ENCODE measurements at regions not wholly inside any gene's neighbourhood (a gene's known extent, or its start where the extent isn't known, plus 50 kb on each side); places are given as distances from the start of the nearest gene placed in this dataset.

GRCh38 chr14:86168371-86168770, 638.4 kb downstream of the FLRT2 start:
- no peak for DNase-seq (ENCODE audit: extremely low read depth, insufficient read length)
- no peaks in the 10 kb centered on the region for H3K27me3 ChIP-seq (replicated peaks; ENCODE audit: control insufficient read depth, insufficient read depth, low read length)
- H3K36me3 ChIP-seq (ENCODE audit: control insufficient read depth, insufficient read depth, low read length): no peaks in the 10 kb centered on the region
- H3K4me3 ChIP-seq (replicated peaks; ENCODE audit: low read depth, low read length): no peak overlapping the region
- TF ChIP-seq, protein P1, sequence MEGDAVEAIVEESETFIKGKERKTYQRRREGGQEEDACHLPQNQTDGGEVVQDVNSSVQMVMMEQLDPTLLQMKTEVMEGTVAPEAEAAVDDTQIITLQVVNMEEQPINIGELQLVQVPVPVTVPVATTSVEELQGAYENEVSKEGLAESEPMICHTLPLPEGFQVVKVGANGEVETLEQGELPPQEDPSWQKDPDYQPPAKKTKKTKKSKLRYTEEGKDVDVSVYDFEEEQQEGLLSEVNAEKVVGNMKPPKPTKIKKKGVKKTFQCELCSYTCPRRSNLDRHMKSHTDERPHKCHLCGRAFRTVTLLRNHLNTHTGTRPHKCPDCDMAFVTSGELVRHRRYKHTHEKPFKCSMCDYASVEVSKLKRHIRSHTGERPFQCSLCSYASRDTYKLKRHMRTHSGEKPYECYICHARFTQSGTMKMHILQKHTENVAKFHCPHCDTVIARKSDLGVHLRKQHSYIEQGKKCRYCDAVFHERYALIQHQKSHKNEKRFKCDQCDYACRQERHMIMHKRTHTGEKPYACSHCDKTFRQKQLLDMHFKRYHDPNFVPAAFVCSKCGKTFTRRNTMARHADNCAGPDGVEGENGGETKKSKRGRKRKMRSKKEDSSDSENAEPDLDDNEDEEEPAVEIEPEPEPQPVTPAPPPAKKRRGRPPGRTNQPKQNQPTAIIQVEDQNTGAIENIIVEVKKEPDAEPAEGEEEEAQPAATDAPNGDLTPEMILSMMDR (IDR thresholded peaks at IDR 0.05; ENCODE audit: insufficient read depth, low read length, poor library complexity, severe bottlenecking): no peak

- no peak for DNase-seq (ENCODE audit: extremely low read depth, insufficient read length)
- no peaks in the 10 kb centered on the region for H3K27me3 ChIP-seq (replicated peaks; ENCODE audit: control insufficient read depth, insufficient read depth, low read length)
- no peaks in the 10 kb centered on the region for H3K36me3 ChIP-seq (ENCODE audit: control insufficient read depth, insufficient read depth, low read length)
- TF ChIP-seq, protein P1 (IDR thresholded peaks at IDR 0.05; ENCODE audit: insufficient read depth, low read length, poor library complexity, severe bottlenecking): no peak
- no peak overlapping the region for H3K4me3 ChIP-seq (replicated peaks; ENCODE audit: low read depth, low read length)
These were observed 636.6 kb downstream of the FLRT2 start for GRCh38 chr14:86166541-86166940.

- Histone ChIP-seq H3K27me3 (replicated peaks; ENCODE audit: control insufficient read depth, insufficient read depth, low read length) (no peaks in the 10 kb centered on the region), H3K4me3 (replicated peaks; ENCODE audit: low read depth, low read length) (no peak overlapping the region), H3K36me3 (ENCODE audit: control insufficient read depth, insufficient read depth, low read length) (no peaks in the 10 kb centered on the region)
- no peak for DNase-seq (ENCODE audit: extremely low read depth, insufficient read length)
- TF ChIP-seq, protein P1 (IDR thresholded peaks at IDR 0.05; ENCODE audit: insufficient read depth, low read length, poor library complexity, severe bottlenecking): no peak
These were observed 623.5 kb downstream of the FLRT2 start for GRCh38 chr14:86153480-86153879.

GRCh38 chr14:86143248-86143647, 613.3 kb downstream of the FLRT2 start:
- DNase-seq (ENCODE audit: extremely low read depth, insufficient read length): no peak
- Histone ChIP-seq H3K27me3 (replicated peaks; ENCODE audit: control insufficient read depth, insufficient read depth, low read length) (no peaks in the 10 kb centered on the region), H3K4me3 (replicated peaks; ENCODE audit: low read depth, low read length) (no peak overlapping the region), H3K36me3 (ENCODE audit: control insufficient read depth, insufficient read depth, low read length) (no peaks in the 10 kb centered on the region)
- TF ChIP-seq, protein P1 (IDR thresholded peaks at IDR 0.05; ENCODE audit: insufficient read depth, low read length, poor library complexity, severe bottlenecking): no peak

DNA sequence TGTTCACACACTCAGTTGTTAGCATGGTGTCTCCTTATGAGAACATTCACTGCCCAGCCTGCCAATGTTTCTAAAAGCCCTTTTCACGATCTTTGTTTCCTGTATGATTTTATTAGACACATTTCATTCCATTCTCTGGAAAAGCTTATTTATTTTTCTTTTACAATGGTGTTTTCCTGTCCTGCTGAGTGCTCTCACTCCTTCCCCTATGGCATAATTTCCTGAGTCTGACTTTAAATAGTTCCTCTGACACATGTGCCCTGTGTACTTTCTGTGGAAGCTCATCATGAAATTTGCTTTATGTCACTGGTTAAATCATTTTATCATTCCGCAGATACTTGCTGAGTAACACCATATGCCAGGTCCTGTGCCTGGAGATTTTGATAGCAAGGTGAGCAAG, 612.0 kb downstream of the FLRT2 start:
- Histone ChIP-seq H3K36me3 (ENCODE audit: control insufficient read depth, insufficient read depth, low read length) (no peaks in the 10 kb centered on the region), H3K4me3 (replicated peaks; ENCODE audit: low read depth, low read length) (no peak overlapping the region), H3K27me3 (replicated peaks; ENCODE audit: control insufficient read depth, insufficient read depth, low read length) (no peaks in the 10 kb centered on the region)
- no peak for DNase-seq (ENCODE audit: extremely low read depth, insufficient read length)
- TF ChIP-seq, protein P1 (IDR thresholded peaks at IDR 0.05; ENCODE audit: insufficient read depth, low read length, poor library complexity, severe bottlenecking): no peak

DNA sequence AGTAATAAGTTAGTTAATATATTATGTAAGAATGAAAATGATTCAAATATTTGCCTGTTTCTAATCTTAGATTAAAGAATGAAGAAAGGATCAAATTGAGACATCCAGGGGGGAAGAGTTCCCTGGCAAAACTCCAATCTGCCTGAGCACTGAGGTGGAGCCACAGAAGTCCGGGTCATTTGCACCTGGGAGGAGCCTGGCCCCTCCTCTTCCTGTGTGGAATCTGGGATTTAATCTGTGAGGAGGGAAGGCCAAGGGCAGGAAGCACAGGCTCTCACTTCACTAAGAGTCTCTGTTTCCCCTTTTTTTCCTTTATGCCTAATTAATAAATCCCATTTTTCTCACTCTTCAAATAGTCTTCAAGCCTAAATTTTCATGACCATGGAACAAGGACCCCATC, 599.5 kb downstream of the FLRT2 start:
- TF ChIP-seq, protein P1 (IDR thresholded peaks at IDR 0.05; ENCODE audit: insufficient read depth, low read length, poor library complexity, severe bottlenecking): no peak
- Histone ChIP-seq H3K27me3 (replicated peaks; ENCODE audit: control insufficient read depth, insufficient read depth, low read length) (no peaks in the 10 kb centered on the region), H3K36me3 (ENCODE audit: control insufficient read depth, insufficient read depth, low read length) (no peaks in the 10 kb centered on the region), H3K4me3 (replicated peaks; ENCODE audit: low read depth, low read length) (no peak overlapping the region)
- DNase-seq (ENCODE audit: extremely low read depth, insufficient read length): no peak
